Coronary artery (tissue), 2 donors: ENCODE measurements at regions not wholly inside any gene's neighbourhood (a gene's known extent, or its start where the extent isn't known, plus 50 kb on each side); places are given as distances from the start of the nearest gene placed in this dataset.

ENCODE experiments used
- DNase-seq: peaks from one replicate; pipeline ENCODE4 v3.0.0-alpha.2; 2017; ENCODE audit warnings: low spot score
- H3K27ac ChIP-seq, 2 donors: fragments of 200-600 bp; sonication (generic); one replicate each; pipeline ENCODE4 v1.5.1; 2016 to 2019
- H3K4me3 ChIP-seq: fragments of 200-600 bp; sonication (generic); 2 replicates; pipeline ENCODE4 v1.5.1; 2016; ENCODE audit warnings: mild to moderate bottlenecking, moderate library complexity
- TF ChIP-seq, protein P1 (sequence below): fragments of 200-600 bp; sonication (generic); IDR thresholded peaks from one replicate; pipeline ENCODE4 v1.5.1; 2019; ENCODE audit warnings: antibody characterized with exemption

DNA sequence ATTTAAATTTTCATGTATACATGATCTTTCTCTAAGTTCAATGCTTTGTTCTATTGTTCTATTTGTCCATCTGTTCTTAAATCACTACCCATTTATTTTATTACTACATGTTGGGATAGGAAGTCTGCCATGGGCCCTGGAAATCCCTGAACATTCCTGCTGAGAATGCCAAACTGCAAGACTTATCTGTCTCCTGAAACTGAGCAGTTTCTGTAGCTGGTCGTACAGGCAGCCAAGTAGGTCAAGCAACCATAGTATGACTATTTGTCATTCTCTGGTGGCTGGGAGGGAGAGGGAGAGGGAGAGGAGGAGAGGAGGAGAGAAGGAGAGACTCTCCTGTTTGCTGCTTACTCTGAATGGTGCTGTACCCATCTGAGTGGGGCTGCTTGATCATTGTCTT, 82.8 kb upstream of the SNX19 start:
- TF ChIP-seq, protein P1, sequence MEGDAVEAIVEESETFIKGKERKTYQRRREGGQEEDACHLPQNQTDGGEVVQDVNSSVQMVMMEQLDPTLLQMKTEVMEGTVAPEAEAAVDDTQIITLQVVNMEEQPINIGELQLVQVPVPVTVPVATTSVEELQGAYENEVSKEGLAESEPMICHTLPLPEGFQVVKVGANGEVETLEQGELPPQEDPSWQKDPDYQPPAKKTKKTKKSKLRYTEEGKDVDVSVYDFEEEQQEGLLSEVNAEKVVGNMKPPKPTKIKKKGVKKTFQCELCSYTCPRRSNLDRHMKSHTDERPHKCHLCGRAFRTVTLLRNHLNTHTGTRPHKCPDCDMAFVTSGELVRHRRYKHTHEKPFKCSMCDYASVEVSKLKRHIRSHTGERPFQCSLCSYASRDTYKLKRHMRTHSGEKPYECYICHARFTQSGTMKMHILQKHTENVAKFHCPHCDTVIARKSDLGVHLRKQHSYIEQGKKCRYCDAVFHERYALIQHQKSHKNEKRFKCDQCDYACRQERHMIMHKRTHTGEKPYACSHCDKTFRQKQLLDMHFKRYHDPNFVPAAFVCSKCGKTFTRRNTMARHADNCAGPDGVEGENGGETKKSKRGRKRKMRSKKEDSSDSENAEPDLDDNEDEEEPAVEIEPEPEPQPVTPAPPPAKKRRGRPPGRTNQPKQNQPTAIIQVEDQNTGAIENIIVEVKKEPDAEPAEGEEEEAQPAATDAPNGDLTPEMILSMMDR, result no peak
- no peak overlapping the region for H3K27ac ChIP-seq
- no peak for DNase-seq
- H3K4me3 ChIP-seq, result no peak overlapping the region

GRCh38 chr11:130999992-131000770, 83.9 kb upstream of the SNX19 start:
- DNase-seq, result no peak
- Histone ChIP-seq H3K27ac (no peak overlapping the region), H3K4me3 (no peak overlapping the region)
- TF ChIP-seq, protein P1, result no peak

- Histone ChIP-seq H3K27ac (no peak overlapping the region), H3K4me3 (no peak overlapping the region)
- no peak for DNase-seq
- TF ChIP-seq, protein P1, result no peak
Observed at GRCh38 chr11:131002145-131002544, 85.9 kb upstream of the SNX19 start.

- TF ChIP-seq, protein P1, result no peak
- DNase-seq, result no peak
- Histone ChIP-seq H3K27ac (no peak overlapping the region), H3K4me3 (no peak overlapping the region)
Observed at GRCh38 chr11:131005829-131006228, 89.5 kb upstream of the SNX19 start.

GRCh38 chr11:131025020-131025419, 108.7 kb upstream of the SNX19 start:
- H3K27ac ChIP-seq, result no peak overlapping the region
- H3K4me3 ChIP-seq, result no peak overlapping the region
- TF ChIP-seq, protein P1, result no peak
- no peak for DNase-seq

DNA sequence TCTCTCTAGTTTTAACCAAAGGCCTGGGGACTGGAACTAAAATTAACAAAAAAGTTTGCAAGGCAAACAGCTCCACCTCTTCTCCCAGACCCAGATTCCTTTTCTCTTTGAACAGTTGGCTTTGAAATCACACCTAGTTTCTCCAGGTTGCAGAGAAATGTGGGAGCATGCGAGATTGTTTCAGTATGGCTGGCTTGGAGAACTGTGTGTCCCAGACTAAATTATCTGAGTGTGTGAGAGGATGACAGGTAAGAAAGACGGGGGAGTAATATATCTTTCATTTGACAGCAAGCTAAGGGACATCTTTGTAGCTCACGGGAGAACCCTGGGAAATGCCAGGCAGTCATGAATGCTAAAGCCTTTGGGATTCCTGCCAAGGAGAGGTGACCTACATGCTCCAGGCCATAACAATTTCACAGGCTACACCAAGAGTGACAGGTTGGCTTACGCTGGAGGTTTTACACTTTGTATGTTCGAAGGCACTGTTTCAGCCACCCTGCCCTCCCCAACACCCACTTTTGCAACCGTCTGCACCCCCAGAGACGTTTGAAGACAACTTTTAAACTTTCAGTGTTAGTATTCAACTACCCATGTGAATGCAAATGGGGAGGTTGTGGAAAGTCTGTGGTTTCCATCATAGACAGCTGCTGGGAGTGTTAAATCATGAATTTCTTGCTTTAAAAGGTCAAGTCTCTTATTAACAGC, 109.3 kb upstream of the SNX19 start:
- Histone ChIP-seq H3K4me3 (no peak overlapping the region), H3K27ac (no peak overlapping the region)
- TF ChIP-seq, protein P1, result no peak
- no peak for DNase-seq

DNA sequence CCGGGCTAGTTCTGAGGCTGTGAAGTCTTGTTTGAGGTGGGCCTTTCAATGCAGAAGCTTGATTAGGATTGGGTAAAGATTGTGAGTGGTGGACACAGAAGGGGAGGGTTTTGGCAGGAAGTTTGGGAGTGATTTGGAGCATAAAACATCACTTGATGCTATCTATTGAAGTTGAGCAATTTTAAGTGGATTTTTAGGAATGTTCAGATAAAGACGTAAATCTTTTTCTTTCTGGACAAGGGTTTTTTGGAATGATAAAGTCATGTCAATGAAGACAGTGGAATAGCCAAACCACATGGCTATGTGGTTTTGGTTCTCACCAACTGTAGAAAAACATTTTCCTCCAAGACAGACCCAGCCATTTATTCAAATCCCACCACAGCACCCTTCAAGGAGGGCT, 111.2 kb upstream of the SNX19 start:
- Histone ChIP-seq H3K4me3 (no peak overlapping the region), H3K27ac (no peak overlapping the region)
- DNase-seq, result no peak
- TF ChIP-seq, protein P1, result no peak
